ENCODE measurements at regions not wholly inside any gene's neighbourhood (a gene's known extent, or its start where the extent isn't known, plus 50 kb on each side); places are given as distances from the start of the nearest gene placed in this dataset.

DNA sequence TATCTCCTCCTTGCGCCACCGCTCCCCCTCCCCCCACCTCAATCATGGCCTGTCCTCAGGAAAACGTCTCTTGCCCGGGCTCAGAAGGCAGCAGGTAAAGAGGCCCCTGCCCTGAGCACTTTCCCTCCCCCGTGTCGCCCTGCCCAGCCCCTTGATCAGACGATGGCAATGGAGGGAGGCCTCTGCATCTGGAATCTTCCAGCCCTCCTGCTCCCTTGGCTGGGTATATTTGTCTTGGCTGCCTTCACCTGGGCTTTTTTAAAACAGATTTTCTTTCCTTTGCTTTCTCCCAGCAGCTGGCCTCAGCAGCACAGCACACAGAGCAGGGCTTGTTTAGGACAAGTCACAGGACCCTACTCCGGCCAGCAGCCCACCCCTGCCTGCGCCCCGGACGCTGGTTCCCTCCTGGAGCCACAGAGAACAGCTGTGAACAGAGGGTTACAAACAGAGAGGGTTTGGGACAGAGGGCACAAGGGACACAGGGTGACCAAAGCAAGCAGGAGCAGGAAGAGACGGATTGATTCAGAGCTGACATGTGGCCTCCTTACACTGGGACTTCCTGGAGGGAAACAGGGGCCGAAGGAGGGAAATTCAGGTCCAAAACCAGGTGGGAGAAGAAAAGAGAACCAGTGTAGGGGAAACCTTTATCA lies 78.7 kb downstream of the ISG20 start:
- Histone ChIP-seq H3K79me2 (replicated peaks; ENCODE audit: insufficient read depth) (no peaks in the 10 kb centered on the region), H3K4me3 (no peak overlapping the region), H3K4me2 (no peak overlapping the region), H3K4me1 (ENCODE audit: insufficient read depth) (no peaks in the 10 kb centered on the region), H3K9me2 (ENCODE audit: insufficient read depth) (no peaks in the 10 kb centered on the region), H3K27ac (ENCODE audit: low read depth) (no peak overlapping the region), H3K27me3 (ENCODE audit: insufficient read depth) (no peaks in the 10 kb centered on the region), H2AFZ (peak overlapping the region; percentile 97), H4K20me1 (replicated peaks; ENCODE audit: insufficient read depth) (0 out of 2 replicates have a peak, but pooled peaks cover 3% of the 10 kb centered on the region), H3K36me3 (ENCODE audit: insufficient read depth) (no peaks in the 10 kb centered on the region), H3F3A (replicated peaks; ENCODE audit: low read depth) (no peaks in the 10 kb centered on the region)
- Mint-ChIP-seq H3K4me3 (no peak overlapping the region), H3K4me1 (peaks cover 9% of the 10 kb centered on the region), H3K9me3 (no peaks in the 10 kb centered on the region), H3K36me3 (ENCODE audit: low read depth) (no peaks in the 10 kb centered on the region), H3K27me3 (ENCODE audit: insufficient read depth, low read depth, poor library complexity) (peaks cover 3% of the 10 kb centered on the region), H3K27ac (no peak overlapping the region)
- TF ChIP-seq ZNF114 (CRISPR knock-in tag; IDR thresholded peaks at IDR 0.05) (no peak), JUNB (IDR thresholded peaks at IDR 0.05; ENCODE audit: unreplicated experiment) (no peak), ZNF462 (CRISPR knock-in tag; IDR thresholded peaks at IDR 0.05) (no peak), POLR2AphosphoS5 (IDR thresholded peaks at IDR 0.05; ENCODE audit: low read depth) (no peak), ZNF331 (CRISPR knock-in tag; IDR thresholded peaks at IDR 0.05; ENCODE audit: low read depth) (no peak), EZH2phosphoT487 (IDR thresholded peaks at IDR 0.05; ENCODE audit: unreplicated experiment) (no peak), NANOG (IDR thresholded peaks at IDR 0.05; ENCODE audit: borderline replicate concordance) (no peak), STAT1 (IDR thresholded peaks at IDR 0.05; ENCODE audit: unreplicated experiment) (no peak), CREB1 (CRISPR knock-in tag; IDR thresholded peaks at IDR 0.05; ENCODE audit: low read depth) (no peak), EZH2 (IDR thresholded peaks at IDR 0.05; ENCODE audit: low read depth, unreplicated experiment) (no peak)
- TF ChIP-seq, protein P1, sequence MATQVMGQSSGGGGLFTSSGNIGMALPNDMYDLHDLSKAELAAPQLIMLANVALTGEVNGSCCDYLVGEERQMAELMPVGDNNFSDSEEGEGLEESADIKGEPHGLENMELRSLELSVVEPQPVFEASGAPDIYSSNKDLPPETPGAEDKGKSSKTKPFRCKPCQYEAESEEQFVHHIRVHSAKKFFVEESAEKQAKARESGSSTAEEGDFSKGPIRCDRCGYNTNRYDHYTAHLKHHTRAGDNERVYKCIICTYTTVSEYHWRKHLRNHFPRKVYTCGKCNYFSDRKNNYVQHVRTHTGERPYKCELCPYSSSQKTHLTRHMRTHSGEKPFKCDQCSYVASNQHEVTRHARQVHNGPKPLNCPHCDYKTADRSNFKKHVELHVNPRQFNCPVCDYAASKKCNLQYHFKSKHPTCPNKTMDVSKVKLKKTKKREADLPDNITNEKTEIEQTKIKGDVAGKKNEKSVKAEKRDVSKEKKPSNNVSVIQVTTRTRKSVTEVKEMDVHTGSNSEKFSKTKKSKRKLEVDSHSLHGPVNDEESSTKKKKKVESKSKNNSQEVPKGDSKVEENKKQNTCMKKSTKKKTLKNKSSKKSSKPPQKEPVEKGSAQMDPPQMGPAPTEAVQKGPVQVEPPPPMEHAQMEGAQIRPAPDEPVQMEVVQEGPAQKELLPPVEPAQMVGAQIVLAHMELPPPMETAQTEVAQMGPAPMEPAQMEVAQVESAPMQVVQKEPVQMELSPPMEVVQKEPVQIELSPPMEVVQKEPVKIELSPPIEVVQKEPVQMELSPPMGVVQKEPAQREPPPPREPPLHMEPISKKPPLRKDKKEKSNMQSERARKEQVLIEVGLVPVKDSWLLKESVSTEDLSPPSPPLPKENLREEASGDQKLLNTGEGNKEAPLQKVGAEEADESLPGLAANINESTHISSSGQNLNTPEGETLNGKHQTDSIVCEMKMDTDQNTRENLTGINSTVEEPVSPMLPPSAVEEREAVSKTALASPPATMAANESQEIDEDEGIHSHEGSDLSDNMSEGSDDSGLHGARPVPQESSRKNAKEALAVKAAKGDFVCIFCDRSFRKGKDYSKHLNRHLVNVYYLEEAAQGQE (IDR thresholded peaks at IDR 0.05; ENCODE audit: unreplicated experiment), result no peak
- TF ChIP-seq, protein P2, sequence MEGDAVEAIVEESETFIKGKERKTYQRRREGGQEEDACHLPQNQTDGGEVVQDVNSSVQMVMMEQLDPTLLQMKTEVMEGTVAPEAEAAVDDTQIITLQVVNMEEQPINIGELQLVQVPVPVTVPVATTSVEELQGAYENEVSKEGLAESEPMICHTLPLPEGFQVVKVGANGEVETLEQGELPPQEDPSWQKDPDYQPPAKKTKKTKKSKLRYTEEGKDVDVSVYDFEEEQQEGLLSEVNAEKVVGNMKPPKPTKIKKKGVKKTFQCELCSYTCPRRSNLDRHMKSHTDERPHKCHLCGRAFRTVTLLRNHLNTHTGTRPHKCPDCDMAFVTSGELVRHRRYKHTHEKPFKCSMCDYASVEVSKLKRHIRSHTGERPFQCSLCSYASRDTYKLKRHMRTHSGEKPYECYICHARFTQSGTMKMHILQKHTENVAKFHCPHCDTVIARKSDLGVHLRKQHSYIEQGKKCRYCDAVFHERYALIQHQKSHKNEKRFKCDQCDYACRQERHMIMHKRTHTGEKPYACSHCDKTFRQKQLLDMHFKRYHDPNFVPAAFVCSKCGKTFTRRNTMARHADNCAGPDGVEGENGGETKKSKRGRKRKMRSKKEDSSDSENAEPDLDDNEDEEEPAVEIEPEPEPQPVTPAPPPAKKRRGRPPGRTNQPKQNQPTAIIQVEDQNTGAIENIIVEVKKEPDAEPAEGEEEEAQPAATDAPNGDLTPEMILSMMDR (conservative IDR thresholded peaks at IDR 0.05; ENCODE audit: low read depth in 2 of 2), result no peak
- TF ChIP-seq, protein P3, sequence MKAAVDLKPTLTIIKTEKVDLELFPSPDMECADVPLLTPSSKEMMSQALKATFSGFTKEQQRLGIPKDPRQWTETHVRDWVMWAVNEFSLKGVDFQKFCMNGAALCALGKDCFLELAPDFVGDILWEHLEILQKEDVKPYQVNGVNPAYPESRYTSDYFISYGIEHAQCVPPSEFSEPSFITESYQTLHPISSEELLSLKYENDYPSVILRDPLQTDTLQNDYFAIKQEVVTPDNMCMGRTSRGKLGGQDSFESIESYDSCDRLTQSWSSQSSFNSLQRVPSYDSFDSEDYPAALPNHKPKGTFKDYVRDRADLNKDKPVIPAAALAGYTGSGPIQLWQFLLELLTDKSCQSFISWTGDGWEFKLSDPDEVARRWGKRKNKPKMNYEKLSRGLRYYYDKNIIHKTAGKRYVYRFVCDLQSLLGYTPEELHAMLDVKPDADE (IDR thresholded peaks at IDR 0.05), result no peak
- DNase-seq (ENCODE audit: low spot score) (no peak), ATAC-seq (peak; percentile 55; the same call in 2 of the 3 replicates)

Measured in GM23338 (cell line).